ENCODE measurements at regions not wholly inside any gene's neighbourhood (a gene's known extent, or its start where the extent isn't known, plus 50 kb on each side); places are given as distances from the start of the nearest gene placed in this dataset.

DNA sequence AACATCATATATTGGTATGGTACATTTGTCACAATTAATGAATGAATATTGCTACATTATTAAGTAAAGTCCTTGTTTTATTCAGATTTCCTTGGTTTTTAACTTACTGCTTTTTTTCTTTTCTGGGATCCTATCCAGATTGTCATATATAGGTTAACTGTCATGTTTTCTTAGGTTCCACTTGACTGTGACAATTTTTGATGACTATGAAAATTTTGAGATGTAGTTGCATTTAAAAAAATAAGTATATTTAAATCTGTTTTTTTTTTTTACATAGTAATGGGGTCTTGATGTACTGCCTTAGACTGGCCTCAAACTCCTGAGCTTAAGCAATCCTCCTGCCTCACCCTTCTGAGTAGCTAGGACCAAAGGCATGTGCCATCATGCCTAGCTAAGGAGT lies 76.8 kb downstream of the ATP6V1G3 start:
- no peak for DNase-seq (ENCODE audit: low spot score in 2 of 2)
- TF ChIP-seq, protein P1, sequence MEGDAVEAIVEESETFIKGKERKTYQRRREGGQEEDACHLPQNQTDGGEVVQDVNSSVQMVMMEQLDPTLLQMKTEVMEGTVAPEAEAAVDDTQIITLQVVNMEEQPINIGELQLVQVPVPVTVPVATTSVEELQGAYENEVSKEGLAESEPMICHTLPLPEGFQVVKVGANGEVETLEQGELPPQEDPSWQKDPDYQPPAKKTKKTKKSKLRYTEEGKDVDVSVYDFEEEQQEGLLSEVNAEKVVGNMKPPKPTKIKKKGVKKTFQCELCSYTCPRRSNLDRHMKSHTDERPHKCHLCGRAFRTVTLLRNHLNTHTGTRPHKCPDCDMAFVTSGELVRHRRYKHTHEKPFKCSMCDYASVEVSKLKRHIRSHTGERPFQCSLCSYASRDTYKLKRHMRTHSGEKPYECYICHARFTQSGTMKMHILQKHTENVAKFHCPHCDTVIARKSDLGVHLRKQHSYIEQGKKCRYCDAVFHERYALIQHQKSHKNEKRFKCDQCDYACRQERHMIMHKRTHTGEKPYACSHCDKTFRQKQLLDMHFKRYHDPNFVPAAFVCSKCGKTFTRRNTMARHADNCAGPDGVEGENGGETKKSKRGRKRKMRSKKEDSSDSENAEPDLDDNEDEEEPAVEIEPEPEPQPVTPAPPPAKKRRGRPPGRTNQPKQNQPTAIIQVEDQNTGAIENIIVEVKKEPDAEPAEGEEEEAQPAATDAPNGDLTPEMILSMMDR (IDR thresholded peaks at IDR 0.05), result no peak
- Histone ChIP-seq H3K36me3 (no peaks in the 10 kb centered on the region), H3K27ac (no peak overlapping the region), H3K9me3 (no peaks in the 10 kb centered on the region), H3K4me1 (no peaks in the 10 kb centered on the region), H3K4me3 (no peak overlapping the region), H3K27me3 (no peaks in the 10 kb centered on the region)
- intact Hi-C loops (cut with DNase I), result loop anchor here (2.0 kb wide), 1 partner anchor 849 kb away; no protein-coding TSS in a partner anchor

DNA sequence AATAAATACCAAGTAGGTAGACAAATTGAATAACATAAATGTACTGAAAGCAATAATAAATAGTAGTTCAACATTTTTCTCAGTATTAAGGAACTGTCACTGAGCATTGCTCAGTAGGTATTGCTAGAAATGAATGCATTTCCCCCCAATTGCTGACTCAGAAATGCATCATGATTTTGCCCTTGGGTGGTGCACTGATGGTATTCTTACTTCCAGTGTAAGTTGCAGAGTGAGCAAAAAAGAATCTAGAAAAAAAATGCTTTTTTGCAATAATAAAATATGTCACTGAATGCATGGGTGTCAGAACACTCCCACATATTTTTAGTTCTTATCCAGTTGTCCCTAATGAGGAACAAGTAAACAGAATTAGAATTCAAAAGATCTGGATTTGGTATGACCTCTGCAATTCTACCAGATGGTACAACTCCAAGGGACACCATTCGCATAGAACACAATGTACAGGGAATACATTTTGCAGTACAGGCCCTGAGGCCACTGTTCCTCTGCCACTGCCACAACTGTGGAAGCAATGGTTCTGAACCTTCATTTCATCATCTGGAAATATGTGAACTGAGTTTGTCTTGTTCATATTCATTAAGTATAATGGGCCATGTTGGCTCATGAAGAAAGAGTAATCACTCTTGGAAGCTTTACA lies 78.0 kb downstream of the ATP6V1G3 start:
- Histone ChIP-seq H3K9me3 (no peaks in the 10 kb centered on the region), H3K27me3 (no peaks in the 10 kb centered on the region), H3K36me3 (no peaks in the 10 kb centered on the region), H3K27ac (no peak overlapping the region), H3K4me3 (no peak overlapping the region), H3K4me1 (no peaks in the 10 kb centered on the region)
- no peak for DNase-seq (ENCODE audit: low spot score in 2 of 2)
- TF ChIP-seq, protein P1 (IDR thresholded peaks at IDR 0.05), result no peak
- intact Hi-C loops (cut with DNase I), result no loop called here

DNA sequence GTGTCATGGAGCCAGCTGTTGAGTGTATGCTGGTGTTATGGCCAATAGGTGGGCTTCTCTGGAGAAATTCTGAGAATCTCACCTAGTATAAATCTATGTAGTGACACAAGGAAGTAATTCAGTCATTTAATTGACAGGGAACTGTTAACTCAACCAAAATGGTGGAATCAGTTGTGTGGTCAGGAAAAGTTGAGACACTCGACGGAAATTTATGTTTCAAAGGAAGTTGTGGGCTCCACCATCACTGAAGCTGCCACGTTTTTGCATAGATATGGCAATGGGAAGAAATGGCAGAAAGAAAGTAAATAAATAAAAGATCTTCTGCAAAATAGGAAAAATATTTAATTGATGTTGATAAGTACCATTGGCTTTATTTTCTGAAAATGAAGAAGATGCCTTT lies 84.5 kb downstream of the ATP6V1G3 start:
- Histone ChIP-seq H3K4me1 (no peaks in the 10 kb centered on the region), H3K9me3 (no peaks in the 10 kb centered on the region), H3K36me3 (no peaks in the 10 kb centered on the region), H3K4me3 (no peak overlapping the region), H3K27me3 (no peaks in the 10 kb centered on the region), H3K27ac (no peak overlapping the region)
- intact Hi-C loops (cut with DNase I), result no loop called here
- TF ChIP-seq, protein P1 (IDR thresholded peaks at IDR 0.05), result no peak
- DNase-seq (ENCODE audit: low spot score in 2 of 2), result no peak

DNA sequence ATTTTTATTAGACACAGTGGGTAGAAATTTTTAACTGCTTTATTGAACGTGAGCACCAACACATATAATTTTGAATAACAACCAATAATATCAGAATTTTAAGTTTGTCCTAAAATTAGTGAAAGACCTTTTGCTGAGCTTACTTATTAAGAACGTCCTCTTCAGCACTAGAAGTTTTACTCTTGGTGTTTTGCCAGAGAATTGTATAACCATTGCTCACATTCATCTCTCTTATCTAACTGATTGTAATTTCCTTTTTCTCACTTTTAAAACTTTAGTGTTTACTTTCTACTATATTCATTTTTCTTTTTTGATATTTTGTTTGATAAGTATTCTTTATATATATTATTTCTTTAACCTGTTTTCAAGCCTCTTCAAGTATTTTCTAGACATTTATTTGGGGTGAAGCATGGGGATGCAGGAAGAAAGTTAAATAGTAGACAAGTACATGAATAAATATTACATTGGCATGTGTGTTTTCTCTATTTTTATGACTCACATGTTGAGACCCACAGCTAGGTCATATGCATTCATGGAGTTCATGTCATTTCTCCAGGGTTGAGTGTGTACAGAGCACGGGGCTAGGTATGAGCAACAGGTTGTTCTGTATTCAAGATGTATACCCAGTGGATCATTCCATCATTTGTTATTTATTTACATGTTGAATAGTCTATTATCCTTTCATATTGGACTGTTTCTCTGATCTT lies 90.6 kb downstream of the ATP6V1G3 start:
- Histone ChIP-seq H3K9me3 (no peaks in the 10 kb centered on the region), H3K36me3 (no peaks in the 10 kb centered on the region), H3K27me3 (no peaks in the 10 kb centered on the region), H3K27ac (no peak overlapping the region), H3K4me3 (no peak overlapping the region), H3K4me1 (no peaks in the 10 kb centered on the region)
- DNase-seq (ENCODE audit: low spot score in 2 of 2), result no peak
- intact Hi-C loops (cut with DNase I), result no loop called here
- TF ChIP-seq, protein P1 (IDR thresholded peaks at IDR 0.05), result no peak

DNA sequence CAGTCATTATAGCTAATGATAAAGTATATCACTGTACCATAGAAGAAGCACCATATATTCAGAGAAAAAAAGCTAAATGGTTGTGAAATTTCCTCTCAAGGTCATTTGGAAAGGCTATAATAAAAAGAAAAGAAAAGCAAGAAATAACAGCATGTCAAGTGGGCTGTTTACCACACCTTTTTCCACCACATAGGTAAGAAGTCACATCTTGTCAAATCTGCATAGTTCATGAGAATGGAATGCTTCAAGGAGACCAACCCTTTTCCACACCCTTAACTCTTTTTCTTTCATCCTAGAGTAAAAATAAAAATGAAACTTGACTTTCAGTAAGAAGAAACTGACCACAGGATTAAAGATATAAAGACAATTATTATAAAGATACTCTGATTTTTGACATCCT lies 91.2 kb downstream of the ATP6V1G3 start:
- no peak for DNase-seq (ENCODE audit: low spot score in 2 of 2)
- intact Hi-C loops (cut with DNase I), result no loop called here
- TF ChIP-seq, protein P1 (IDR thresholded peaks at IDR 0.05), result no peak
- no peak overlapping the region for H3K27ac ChIP-seq
- no peak overlapping the region for H3K4me3 ChIP-seq
- no peaks in the 10 kb centered on the region for H3K27me3 ChIP-seq
- no peaks in the 10 kb centered on the region for H3K9me3 ChIP-seq
- H3K36me3 ChIP-seq, result no peaks in the 10 kb centered on the region
- no peaks in the 10 kb centered on the region for H3K4me1 ChIP-seq
